22Rv1 (cell line): ENCODE measurements at regions not wholly inside any gene's neighbourhood (a gene's known extent, or its start where the extent isn't known, plus 50 kb on each side); places are given as distances from the start of the nearest gene placed in this dataset.

Experiments
- CTCF ChIP-seq: fragments of 450-650 bp; IDR thresholded peaks from 2 replicates; pipeline ENCODE4 v1.5.1; 2017; ENCODE audit warnings: mild to moderate bottlenecking
- ZFX ChIP-seq: fragments of 450-650 bp; IDR thresholded peaks from 2 replicates; pipeline ENCODE4 v1.6.1; 2017; ENCODE audit warnings: antibody characterized with exemption, borderline replicate concordance

GRCh38 chr6:44564906-44565524 lies 177.5 kb downstream of the CDC5L start:
- no peak for TF ChIP-seq ZFX
- TF ChIP-seq CTCF = no peak
